ENCODE measurements at regions not wholly inside any gene's neighbourhood (a gene's known extent, or its start where the extent isn't known, plus 50 kb on each side); places are given as distances from the start of the nearest gene placed in this dataset.

DNA sequence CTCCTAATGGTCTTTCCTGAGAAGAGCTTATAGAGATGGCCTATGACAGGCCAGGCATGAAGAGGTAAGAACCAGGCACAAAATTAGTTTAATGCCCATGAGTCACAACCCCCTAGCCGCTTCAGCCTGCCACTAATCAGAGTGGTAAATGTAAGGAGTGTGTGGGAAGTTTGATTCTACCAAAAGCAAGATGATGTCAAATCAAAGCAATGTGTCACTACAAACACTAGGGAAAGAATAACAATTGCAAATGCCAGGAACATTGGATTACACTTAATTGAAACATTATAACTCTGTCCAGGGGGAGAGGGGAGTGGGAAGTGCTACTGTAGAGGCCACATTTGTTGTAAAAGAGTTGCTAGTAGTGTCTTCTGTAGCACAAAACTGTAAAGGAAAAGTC is 596.6 kb upstream of the AGTR1 start:
- TF ChIP-seq, protein P1, sequence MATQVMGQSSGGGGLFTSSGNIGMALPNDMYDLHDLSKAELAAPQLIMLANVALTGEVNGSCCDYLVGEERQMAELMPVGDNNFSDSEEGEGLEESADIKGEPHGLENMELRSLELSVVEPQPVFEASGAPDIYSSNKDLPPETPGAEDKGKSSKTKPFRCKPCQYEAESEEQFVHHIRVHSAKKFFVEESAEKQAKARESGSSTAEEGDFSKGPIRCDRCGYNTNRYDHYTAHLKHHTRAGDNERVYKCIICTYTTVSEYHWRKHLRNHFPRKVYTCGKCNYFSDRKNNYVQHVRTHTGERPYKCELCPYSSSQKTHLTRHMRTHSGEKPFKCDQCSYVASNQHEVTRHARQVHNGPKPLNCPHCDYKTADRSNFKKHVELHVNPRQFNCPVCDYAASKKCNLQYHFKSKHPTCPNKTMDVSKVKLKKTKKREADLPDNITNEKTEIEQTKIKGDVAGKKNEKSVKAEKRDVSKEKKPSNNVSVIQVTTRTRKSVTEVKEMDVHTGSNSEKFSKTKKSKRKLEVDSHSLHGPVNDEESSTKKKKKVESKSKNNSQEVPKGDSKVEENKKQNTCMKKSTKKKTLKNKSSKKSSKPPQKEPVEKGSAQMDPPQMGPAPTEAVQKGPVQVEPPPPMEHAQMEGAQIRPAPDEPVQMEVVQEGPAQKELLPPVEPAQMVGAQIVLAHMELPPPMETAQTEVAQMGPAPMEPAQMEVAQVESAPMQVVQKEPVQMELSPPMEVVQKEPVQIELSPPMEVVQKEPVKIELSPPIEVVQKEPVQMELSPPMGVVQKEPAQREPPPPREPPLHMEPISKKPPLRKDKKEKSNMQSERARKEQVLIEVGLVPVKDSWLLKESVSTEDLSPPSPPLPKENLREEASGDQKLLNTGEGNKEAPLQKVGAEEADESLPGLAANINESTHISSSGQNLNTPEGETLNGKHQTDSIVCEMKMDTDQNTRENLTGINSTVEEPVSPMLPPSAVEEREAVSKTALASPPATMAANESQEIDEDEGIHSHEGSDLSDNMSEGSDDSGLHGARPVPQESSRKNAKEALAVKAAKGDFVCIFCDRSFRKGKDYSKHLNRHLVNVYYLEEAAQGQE (IDR thresholded peaks at IDR 0.05; ENCODE audit: low read depth) = no peak
- no peak for TF ChIP-seq CEBPB (IDR thresholded peaks at IDR 0.05)
- TF ChIP-seq, protein P2, sequence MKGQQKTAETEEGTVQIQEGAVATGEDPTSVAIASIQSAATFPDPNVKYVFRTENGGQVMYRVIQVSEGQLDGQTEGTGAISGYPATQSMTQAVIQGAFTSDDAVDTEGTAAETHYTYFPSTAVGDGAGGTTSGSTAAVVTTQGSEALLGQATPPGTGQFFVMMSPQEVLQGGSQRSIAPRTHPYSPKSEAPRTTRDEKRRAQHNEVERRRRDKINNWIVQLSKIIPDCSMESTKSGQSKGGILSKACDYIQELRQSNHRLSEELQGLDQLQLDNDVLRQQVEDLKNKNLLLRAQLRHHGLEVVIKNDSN (IDR thresholded peaks at IDR 0.05) = no peak
- no peak for TF ChIP-seq RAD21 (IDR thresholded peaks at IDR 0.05; ENCODE audit: low read depth)
- TF ChIP-seq EP300 (IDR thresholded peaks at IDR 0.05; ENCODE audit: borderline replicate concordance) = no peak
- no peak for TF ChIP-seq YY1 (IDR thresholded peaks at IDR 0.05; ENCODE audit: low read depth)
- no peak for TF ChIP-seq TAF1 (IDR thresholded peaks at IDR 0.05; ENCODE audit: low read depth)
- no peak for TF ChIP-seq ZBTB7A (IDR thresholded peaks at IDR 0.05; ENCODE audit: low read depth)
- TF ChIP-seq, protein P3, sequence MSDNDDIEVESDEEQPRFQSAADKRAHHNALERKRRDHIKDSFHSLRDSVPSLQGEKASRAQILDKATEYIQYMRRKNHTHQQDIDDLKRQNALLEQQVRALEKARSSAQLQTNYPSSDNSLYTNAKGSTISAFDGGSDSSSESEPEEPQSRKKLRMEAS (IDR thresholded peaks at IDR 0.05) = no peak
